ENCODE measurements at regions not wholly inside any gene's neighbourhood (a gene's known extent, or its start where the extent isn't known, plus 50 kb on each side); places are given as distances from the start of the nearest gene placed in this dataset.

GRCh38 chr1:219066631-219067349, 106.9 kb upstream of the LYPLAL1 start:
- TF ChIP-seq KDM1A (IDR thresholded peaks at IDR 0.05) (no peak), RAD21 (CRISPR knock-in tag; conservative IDR thresholded peaks at IDR 0.05 in 1 of 2, IDR thresholded peaks at IDR 0.05 in 1 of 2) (peak; percentile 41 to 53; a peak in 3 of 4 replicates), MAFK (IDR thresholded peaks at IDR 0.05; ENCODE audit: low read length) (no peak), STAT5A (IDR thresholded peaks at IDR 0.05; ENCODE audit: borderline replicate concordance, low read length) (no peak), GABPA (tag; conservative IDR thresholded peaks at IDR 0.05; ENCODE audit: low read depth) (no peak)
